Right ventricle myocardium inferior (tissue), 1 donor: ENCODE measurements at regions not wholly inside any gene's neighbourhood (a gene's known extent, or its start where the extent isn't known, plus 50 kb on each side); places are given as distances from the start of the nearest gene placed in this dataset. TPM values are rescaled to one million over a fixed set of nuclear protein-coding genes. Genes with fewer than 3 reads are reported as not detected.

Experiments
- microRNA-seq: library from miRNA; unstranded; fragments of <30 nt; microRNA quantifications from one replicate; pipeline ENCODE4 v1.2.0, GENCODE V29; 2020
- donor health status: DM: no; HTN: yes; CAD: no; lungs with severe emphysema.

Small RNA genes in the stretch of these regions (microRNA-seq; reads per million reads assigned to microRNA genes)
- gene MIR1255B1, result not detected
